Activated CD4-positive, alpha-beta T cell treated with anti-CD3 and anti-CD28 coated beads, Interleukin-2, amount 10 ng/mL, durations not matched to agents 7 days and 5 days (primary cell): ENCODE measurements at regions not wholly inside any gene's neighbourhood (a gene's known extent, or its start where the extent isn't known, plus 50 kb on each side); places are given as distances from the start of the nearest gene placed in this dataset.

Experiments used
- CTCF ChIA-PET: fragments of 350-600 bp; sonication (Branson Sonifier 250); formaldehyde crosslinking; loops from one replicate; lab custom pipeline; 2021; ENCODE audit warnings: antibody characterized with exemption; lab: Charles Lee
- POLR2A ChIA-PET: fragments of 350-600 bp; sonication (Branson Sonifier 250); formaldehyde crosslinking; loops from one replicate; lab custom pipeline; 2021; ENCODE audit warnings: antibody characterized with exemption; lab: Charles Lee
- DNase-seq: peaks from one replicate; pipeline ENCODE4 v3.0.0-alpha.2; 2020
- H3K27ac Mint-ChIP-seq: one replicate; pipeline ENCODE4 v1.8.0; 2021; ENCODE audit warnings: mild to moderate bottlenecking, moderate library complexity, mixed read lengths
- H3K27me3 Mint-ChIP-seq: one replicate; pipeline ENCODE4 v1.8.0; 2021; ENCODE audit warnings: mixed read lengths
- H3K36me3 Mint-ChIP-seq: one replicate; pipeline ENCODE4 v1.8.0; 2021; ENCODE audit warnings: low read depth, mixed read lengths
- H3K4me1 Mint-ChIP-seq: one replicate; pipeline ENCODE4 v1.8.0; 2021; ENCODE audit warnings: mixed read lengths
- H3K4me3 Mint-ChIP-seq: one replicate; pipeline ENCODE4 v1.8.0; 2021; ENCODE audit warnings: mild to moderate bottlenecking, moderate library complexity, mixed read lengths
- H3K9me3 Mint-ChIP-seq: one replicate; pipeline ENCODE4 v1.8.0; 2021; ENCODE audit warnings: mixed read lengths

DNA sequence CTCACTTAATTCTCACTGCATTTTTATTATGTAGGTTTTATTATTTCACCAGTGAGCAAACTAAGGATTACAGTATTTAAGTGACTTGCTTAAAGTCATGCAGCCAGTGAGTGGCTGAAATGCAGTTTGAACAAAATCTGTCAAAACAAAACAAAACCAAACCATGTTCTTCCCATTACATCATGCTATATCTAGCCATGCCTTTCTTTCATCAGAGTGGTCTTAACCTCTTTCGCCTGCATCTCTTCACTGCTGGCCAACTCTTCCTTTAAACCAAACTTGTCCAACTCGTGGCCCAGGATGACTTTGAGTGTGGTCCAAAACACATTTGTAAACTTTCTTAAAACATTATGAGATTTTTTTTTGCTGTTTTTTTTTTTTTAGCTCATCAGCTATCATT lies 223.2 kb downstream of the PCDH7 start:
- no peak overlapping the region for H3K4me3 Mint-ChIP-seq
- POLR2A ChIA-PET: no interaction called here
- H3K9me3 Mint-ChIP-seq: no peaks in the 10 kb centered on the region
- CTCF ChIA-PET: no interaction called here
- DNase-seq: no peak
- H3K27ac Mint-ChIP-seq: no peak overlapping the region
- H3K27me3 Mint-ChIP-seq: no peaks in the 10 kb centered on the region
- no peaks in the 10 kb centered on the region for H3K4me1 Mint-ChIP-seq
- no peaks in the 10 kb centered on the region for H3K36me3 Mint-ChIP-seq

DNA sequence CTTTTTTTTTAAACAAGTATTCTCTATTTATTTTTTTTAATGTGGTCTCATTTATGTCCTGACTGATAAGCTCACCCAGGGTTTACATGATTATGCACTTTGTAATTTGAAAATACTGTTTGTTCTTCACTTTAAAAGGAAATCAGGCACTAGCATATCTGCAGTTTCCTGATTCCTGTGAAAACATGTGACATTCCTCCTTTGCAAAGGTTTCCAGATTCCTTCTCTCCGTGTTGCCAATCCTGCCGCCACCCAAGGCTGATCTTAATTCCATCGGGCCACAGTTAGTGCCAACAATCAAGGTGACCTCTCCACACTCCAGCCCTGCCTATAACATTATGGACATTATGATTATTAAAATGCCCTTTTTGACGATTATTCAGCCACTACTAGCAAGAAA lies 225.4 kb downstream of the PCDH7 start:
- Mint-ChIP-seq H3K27ac (no peak overlapping the region), H3K27me3 (no peaks in the 10 kb centered on the region), H3K36me3 (no peaks in the 10 kb centered on the region), H3K4me3 (no peak overlapping the region), H3K4me1 (no peaks in the 10 kb centered on the region), H3K9me3 (no peaks in the 10 kb centered on the region)
- DNase-seq: no peak
- ChIA-PET CTCF (no interaction called here), POLR2A (no interaction called here)

DNA sequence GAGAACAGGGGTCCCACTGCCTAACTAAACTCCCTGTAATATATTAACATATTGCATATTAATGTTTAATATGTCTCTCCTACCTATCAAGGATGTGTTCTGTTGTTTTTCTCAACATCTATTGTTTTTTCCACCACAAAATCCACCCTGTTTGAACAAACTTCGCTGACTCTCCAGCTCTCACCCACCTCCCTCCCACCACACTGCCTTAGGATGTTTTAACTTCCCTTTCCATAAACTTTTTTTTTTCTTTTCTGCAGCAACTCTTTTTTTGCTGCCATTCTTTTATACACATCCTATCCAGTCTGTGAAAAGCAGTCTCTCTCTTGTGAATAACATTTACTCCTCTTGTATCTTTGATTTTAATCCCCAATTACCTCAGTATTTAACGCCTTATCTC lies 226.1 kb downstream of the PCDH7 start:
- Mint-ChIP-seq H3K27ac (no peak overlapping the region), H3K9me3 (no peaks in the 10 kb centered on the region), H3K4me1 (no peaks in the 10 kb centered on the region), H3K4me3 (no peak overlapping the region), H3K36me3 (no peaks in the 10 kb centered on the region), H3K27me3 (no peaks in the 10 kb centered on the region)
- ChIA-PET CTCF (no interaction called here), POLR2A (no interaction called here)
- no peak for DNase-seq

- Mint-ChIP-seq H3K9me3 (no peaks in the 10 kb centered on the region), H3K4me3 (no peak overlapping the region), H3K4me1 (no peaks in the 10 kb centered on the region), H3K27ac (no peak overlapping the region), H3K27me3 (no peaks in the 10 kb centered on the region), H3K36me3 (no peaks in the 10 kb centered on the region)
- ChIA-PET POLR2A (no interaction called here), CTCF (no interaction called here)
- no peak for DNase-seq
Observed at GRCh38 chr4:30948653-30949052, 228.5 kb downstream of the PCDH7 start.

- Mint-ChIP-seq H3K36me3 (no peaks in the 10 kb centered on the region), H3K27ac (no peak overlapping the region), H3K9me3 (no peaks in the 10 kb centered on the region), H3K4me1 (no peaks in the 10 kb centered on the region), H3K4me3 (no peak overlapping the region), H3K27me3 (no peaks in the 10 kb centered on the region)
- DNase-seq: no peak
- ChIA-PET CTCF (no interaction called here), POLR2A (no interaction called here)
Observed at GRCh38 chr4:30950737-30951136, 230.6 kb downstream of the PCDH7 start.

GRCh38 chr4:30952526-30953219 lies 232.5 kb downstream of the PCDH7 start:
- Mint-ChIP-seq H3K4me3 (no peak overlapping the region), H3K36me3 (no peaks in the 10 kb centered on the region), H3K27me3 (no peaks in the 10 kb centered on the region), H3K9me3 (no peaks in the 10 kb centered on the region), H3K4me1 (no peaks in the 10 kb centered on the region), H3K27ac (no peak overlapping the region)
- no peak for DNase-seq
- POLR2A ChIA-PET: no interaction called here
- CTCF ChIA-PET: no interaction called here

DNA sequence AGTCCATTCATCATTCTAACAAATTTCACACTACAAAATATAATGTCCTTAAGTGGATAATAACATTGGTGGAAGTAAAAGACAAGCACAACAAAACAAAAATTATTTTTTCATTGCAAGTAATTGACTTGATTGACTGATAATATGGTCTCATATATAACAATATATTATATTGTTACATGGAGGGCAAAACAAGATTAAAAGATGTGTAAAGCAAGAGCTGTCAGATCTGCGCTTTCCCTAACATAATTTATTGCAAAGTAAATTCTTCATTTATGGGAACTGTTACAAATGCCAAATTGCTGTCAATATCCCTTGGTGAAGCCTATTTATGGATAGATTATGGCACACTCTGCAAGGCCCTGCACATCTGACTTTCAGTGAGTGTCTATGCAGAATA lies 233.6 kb downstream of the PCDH7 start:
- H3K4me3 Mint-ChIP-seq: no peak overlapping the region
- H3K4me1 Mint-ChIP-seq: no peaks in the 10 kb centered on the region
- H3K27ac Mint-ChIP-seq: no peak overlapping the region
- H3K36me3 Mint-ChIP-seq: no peaks in the 10 kb centered on the region
- ChIA-PET POLR2A (no interaction called here), CTCF (no interaction called here)
- H3K9me3 Mint-ChIP-seq: no peaks in the 10 kb centered on the region
- H3K27me3 Mint-ChIP-seq: no peaks in the 10 kb centered on the region
- no peak for DNase-seq

GRCh38 chr4:30956916-30957315 lies 236.7 kb downstream of the PCDH7 start:
- H3K27me3 Mint-ChIP-seq: no peaks in the 10 kb centered on the region
- H3K27ac Mint-ChIP-seq: no peak overlapping the region
- ChIA-PET CTCF (no interaction called here), POLR2A (no interaction called here)
- DNase-seq: no peak
- no peaks in the 10 kb centered on the region for H3K9me3 Mint-ChIP-seq
- H3K4me1 Mint-ChIP-seq: no peaks in the 10 kb centered on the region
- H3K4me3 Mint-ChIP-seq: no peak overlapping the region
- no peaks in the 10 kb centered on the region for H3K36me3 Mint-ChIP-seq

DNA sequence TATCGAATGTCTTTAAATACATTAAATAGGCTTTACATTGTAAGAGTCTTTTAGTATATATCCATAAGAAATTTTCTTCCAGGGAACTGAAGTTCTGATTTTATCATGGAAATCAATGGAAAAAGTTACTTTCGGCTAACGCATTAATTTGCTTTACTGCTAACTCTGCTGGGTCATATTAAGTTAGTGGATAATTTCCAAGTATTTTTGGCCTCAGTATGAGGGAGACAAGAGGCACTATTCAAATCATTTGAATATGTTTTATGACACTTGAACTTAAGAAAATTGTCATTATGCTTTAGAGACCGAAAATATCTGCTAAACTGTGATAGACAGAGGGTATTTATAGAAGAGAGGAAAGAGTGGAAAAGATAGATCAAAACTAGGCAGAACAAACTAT lies 237.5 kb downstream of the PCDH7 start:
- H3K27ac Mint-ChIP-seq: no peak overlapping the region
- no peaks in the 10 kb centered on the region for H3K27me3 Mint-ChIP-seq
- ChIA-PET CTCF (no interaction called here), POLR2A (no interaction called here)
- H3K4me3 Mint-ChIP-seq: no peak overlapping the region
- no peaks in the 10 kb centered on the region for H3K4me1 Mint-ChIP-seq
- H3K9me3 Mint-ChIP-seq: no peaks in the 10 kb centered on the region
- H3K36me3 Mint-ChIP-seq: no peaks in the 10 kb centered on the region
- no peak for DNase-seq

GRCh38 chr4:30959781-30960485 lies 239.8 kb downstream of the PCDH7 start:
- Mint-ChIP-seq H3K4me3 (no peak overlapping the region), H3K9me3 (no peaks in the 10 kb centered on the region), H3K27ac (no peak overlapping the region), H3K27me3 (no peaks in the 10 kb centered on the region), H3K36me3 (no peaks in the 10 kb centered on the region), H3K4me1 (no peaks in the 10 kb centered on the region)
- ChIA-PET POLR2A (no interaction called here), CTCF (no interaction called here)
- DNase-seq: no peak

DNA sequence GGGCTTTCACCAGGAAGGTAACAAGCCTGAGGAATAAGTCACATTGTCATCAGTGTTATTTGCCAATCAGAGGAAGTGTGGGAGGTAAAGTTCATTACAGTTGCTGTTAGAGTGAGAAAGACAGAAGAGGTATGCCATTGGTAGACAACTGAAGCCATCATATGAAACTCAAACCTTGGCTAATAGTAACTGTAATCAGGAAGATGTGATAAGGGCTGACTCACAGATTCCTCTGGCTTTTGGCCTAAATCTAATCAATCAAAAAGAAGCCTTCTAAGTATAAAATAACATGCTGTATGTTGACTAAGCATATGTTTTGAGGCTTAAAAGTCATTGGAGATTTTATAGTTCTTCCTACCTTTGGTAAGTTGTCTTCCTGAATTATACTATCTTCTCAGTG lies 242.8 kb downstream of the PCDH7 start:
- Mint-ChIP-seq H3K27me3 (no peaks in the 10 kb centered on the region), H3K4me3 (no peak overlapping the region), H3K9me3 (no peaks in the 10 kb centered on the region), H3K4me1 (no peaks in the 10 kb centered on the region), H3K36me3 (no peaks in the 10 kb centered on the region), H3K27ac (no peak overlapping the region)
- ChIA-PET CTCF (no interaction called here), POLR2A (no interaction called here)
- no peak for DNase-seq

- POLR2A ChIA-PET: no interaction called here
Observed at GRCh38 chr4:30968926-30969325, 248.8 kb downstream of the PCDH7 start.

GRCh38 chr4:30972542-30972941 lies 252.4 kb downstream of the PCDH7 start:
- no peak overlapping the region for H3K27ac Mint-ChIP-seq
- POLR2A ChIA-PET: no interaction called here
- H3K27me3 Mint-ChIP-seq: no peaks in the 10 kb centered on the region

More at GRCh38 chr4:30968926-30969325, 248.8 kb downstream of the PCDH7 start:
- CTCF ChIA-PET: no interaction called here
- Mint-ChIP-seq H3K27me3 (no peaks in the 10 kb centered on the region), H3K27ac (no peak overlapping the region), H3K4me3 (no peak overlapping the region), H3K36me3 (no peaks in the 10 kb centered on the region), H3K9me3 (no peaks in the 10 kb centered on the region), H3K4me1 (no peaks in the 10 kb centered on the region)
- DNase-seq: no peak

DNA sequence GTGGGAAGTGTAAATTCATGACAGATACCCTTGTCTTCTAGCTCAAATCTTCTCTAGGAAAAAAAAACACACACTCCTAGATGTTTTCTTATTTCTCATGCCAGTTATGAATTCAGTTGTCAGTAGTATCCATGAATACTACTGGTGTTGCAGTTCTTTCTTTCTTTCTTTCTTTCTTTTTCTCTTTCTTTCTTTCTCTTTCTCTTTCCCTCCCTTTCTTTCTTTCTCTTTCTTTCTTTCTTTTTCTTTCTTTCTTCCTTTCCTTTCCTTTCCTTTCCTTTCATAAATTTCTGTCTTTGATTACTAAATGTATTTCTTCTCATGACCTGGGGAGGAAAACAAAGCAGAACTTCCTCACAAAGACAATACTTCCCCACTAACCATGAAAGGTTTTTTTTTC lies 253.8 kb downstream of the PCDH7 start:
- H3K4me3 Mint-ChIP-seq: no peak overlapping the region
- no peaks in the 10 kb centered on the region for H3K27me3 Mint-ChIP-seq
- H3K36me3 Mint-ChIP-seq: no peaks in the 10 kb centered on the region
- CTCF ChIA-PET: no interaction called here
- H3K9me3 Mint-ChIP-seq: no peaks in the 10 kb centered on the region
- POLR2A ChIA-PET: no interaction called here
- DNase-seq: no peak
- H3K27ac Mint-ChIP-seq: no peak overlapping the region
- no peaks in the 10 kb centered on the region for H3K4me1 Mint-ChIP-seq

More at GRCh38 chr4:30972542-30972941, 252.4 kb downstream of the PCDH7 start:
- Mint-ChIP-seq H3K36me3 (no peaks in the 10 kb centered on the region), H3K4me3 (no peak overlapping the region), H3K4me1 (no peaks in the 10 kb centered on the region), H3K9me3 (no peaks in the 10 kb centered on the region)
- CTCF ChIA-PET: no interaction called here
- no peak for DNase-seq
